ENCODE measurements at regions not wholly inside any gene's neighbourhood (a gene's known extent, or its start where the extent isn't known, plus 50 kb on each side); places are given as distances from the start of the nearest gene placed in this dataset.

DNA sequence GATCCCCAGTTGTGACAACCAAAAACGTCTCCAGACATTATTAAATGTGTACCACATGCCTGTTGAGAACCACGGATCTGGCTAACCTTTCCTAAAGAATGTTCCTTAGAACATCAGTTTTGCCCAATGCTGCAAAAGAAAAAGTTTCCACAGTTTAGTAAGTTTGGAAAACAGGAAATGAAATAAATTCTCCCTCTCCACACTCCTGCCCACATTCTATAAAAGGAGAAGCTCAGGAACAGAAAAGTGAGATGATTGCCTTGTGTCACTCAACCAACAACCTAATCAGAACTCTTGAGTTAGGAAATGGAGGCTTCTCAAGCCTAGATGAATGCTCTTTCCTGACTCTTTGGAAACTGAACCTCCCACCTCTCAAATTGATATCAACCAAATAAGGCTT, 56.1 kb upstream of the NFE2L2 start:
- no peak for ATAC-seq (ENCODE audit: poor library complexity)
- Histone ChIP-seq H3K4me1 (ENCODE audit: insufficient read depth, low read length) (no peaks in the 10 kb centered on the region), H3K9me3 (ENCODE audit: control insufficient read depth in 1 of 2, insufficient read depth in 1 of 2, low read length in 2 of 2) (no peaks in the 10 kb centered on the region), H3K4me3 (ENCODE audit: low read length) (no peak overlapping the region), H3K36me3 (ENCODE audit: insufficient read depth, low read length) (no peaks in the 10 kb centered on the region), H3K27me3 (ENCODE audit: control insufficient read depth in 1 of 2, insufficient read depth in 2 of 2, low read length in 2 of 2) (no peaks in the 10 kb centered on the region), H3K27ac (ENCODE audit: low read depth in 1 of 2, low read length in 2 of 2) (no peak overlapping the region)
- DNase-seq: no peak
- no peak overlapping the region for H3K27ac Mint-ChIP-seq
- H3K36me3 Mint-ChIP-seq (ENCODE audit: low read depth): peaks cover 11% of the 10 kb centered on the region
- no peaks in the 10 kb centered on the region for H3K27me3 Mint-ChIP-seq
- CTCF ChIA-PET: no interaction called here
- no peak for TF ChIP-seq CTCF (IDR thresholded peaks at IDR 0.05)
- POLR2A ChIA-PET: interaction anchor here (2.2 kb wide), 1 partner anchor 56 kb away, joined by 5 read pairs; the partner anchor contains the start of gene NFE2L2
- intact Hi-C loops (cut with DNase I, micrococcal nuclease): no loop called here
- H3K4me3 Mint-ChIP-seq: no peak overlapping the region
- H3K9me3 Mint-ChIP-seq: no peaks in the 10 kb centered on the region
- H3K4me1 Mint-ChIP-seq (ENCODE audit: low read depth): no peaks in the 10 kb centered on the region

- H3K4me3 Mint-ChIP-seq: no peak overlapping the region
- H3K36me3 ChIP-seq (ENCODE audit: insufficient read depth, low read length): no peaks in the 10 kb centered on the region
- no peaks in the 10 kb centered on the region for H3K27me3 Mint-ChIP-seq
- no peaks in the 10 kb centered on the region for H3K9me3 ChIP-seq (ENCODE audit: control insufficient read depth in 1 of 2, insufficient read depth in 1 of 2, low read length in 2 of 2)
- intact Hi-C loops (cut with DNase I, micrococcal nuclease): no loop called here
- H3K27me3 ChIP-seq (ENCODE audit: control insufficient read depth in 1 of 2, insufficient read depth in 2 of 2, low read length in 2 of 2): no peaks in the 10 kb centered on the region
- TF ChIP-seq CTCF (IDR thresholded peaks at IDR 0.05): no peak
- ATAC-seq (ENCODE audit: poor library complexity) (no peak), DNase-seq (no peak)
- no peak overlapping the region for H3K27ac ChIP-seq (ENCODE audit: low read depth in 1 of 2, low read length in 2 of 2)
- no peak overlapping the region for H3K4me3 ChIP-seq (ENCODE audit: low read length)
- ChIA-PET POLR2A (interaction anchor here (0.6 kb wide), 1 partner anchor 60 kb away, joined by 3 read pairs; no protein-coding TSS in a partner anchor), CTCF (no interaction called here)
- no peak overlapping the region for H3K27ac Mint-ChIP-seq
- H3K36me3 Mint-ChIP-seq (ENCODE audit: low read depth): peaks cover 11% of the 10 kb centered on the region
- no peaks in the 10 kb centered on the region for H3K9me3 Mint-ChIP-seq
- H3K4me1 Mint-ChIP-seq (ENCODE audit: low read depth): no peaks in the 10 kb centered on the region
- H3K4me1 ChIP-seq (ENCODE audit: insufficient read depth, low read length): peaks cover 12% of the 10 kb centered on the region
Observed at GRCh38 chr2:177322801-177323261, 58.3 kb upstream of the NFE2L2 start.

- Histone ChIP-seq H3K27me3 (ENCODE audit: control insufficient read depth in 1 of 2, insufficient read depth in 2 of 2, low read length in 2 of 2) (no peaks in the 10 kb centered on the region), H3K9me3 (ENCODE audit: control insufficient read depth in 1 of 2, insufficient read depth in 1 of 2, low read length in 2 of 2) (no peaks in the 10 kb centered on the region), H3K27ac (ENCODE audit: low read depth in 1 of 2, low read length in 2 of 2) (no peak overlapping the region), H3K4me3 (ENCODE audit: low read length) (no peak overlapping the region), H3K4me1 (ENCODE audit: insufficient read depth, low read length) (peaks cover 14% of the 10 kb centered on the region), H3K36me3 (ENCODE audit: insufficient read depth, low read length) (no peaks in the 10 kb centered on the region)
- H3K9me3 Mint-ChIP-seq: no peaks in the 10 kb centered on the region
- intact Hi-C loops (cut with DNase I, micrococcal nuclease): no loop called here
- no peaks in the 10 kb centered on the region for H3K4me1 Mint-ChIP-seq (ENCODE audit: low read depth)
- H3K36me3 Mint-ChIP-seq (ENCODE audit: low read depth): peaks cover 11% of the 10 kb centered on the region
- ChIA-PET CTCF (no interaction called here), POLR2A (interaction anchor here (5.7 kb wide), 1 partner anchor 61 kb away, joined by 66 read pairs; the partner anchor contains the start of gene NFE2L2)
- H3K27me3 Mint-ChIP-seq: no peaks in the 10 kb centered on the region
- H3K27ac Mint-ChIP-seq: no peak overlapping the region
- no peak for DNase-seq
- no peak overlapping the region for H3K4me3 Mint-ChIP-seq
- ATAC-seq (ENCODE audit: poor library complexity): no peak
- TF ChIP-seq CTCF (IDR thresholded peaks at IDR 0.05): no peak
Observed at GRCh38 chr2:177324797-177325196, 60.3 kb upstream of the NFE2L2 start.
